ENCODE measurements at regions not wholly inside any gene's neighbourhood (a gene's known extent, or its start where the extent isn't known, plus 50 kb on each side); places are given as distances from the start of the nearest gene placed in this dataset.

DNA sequence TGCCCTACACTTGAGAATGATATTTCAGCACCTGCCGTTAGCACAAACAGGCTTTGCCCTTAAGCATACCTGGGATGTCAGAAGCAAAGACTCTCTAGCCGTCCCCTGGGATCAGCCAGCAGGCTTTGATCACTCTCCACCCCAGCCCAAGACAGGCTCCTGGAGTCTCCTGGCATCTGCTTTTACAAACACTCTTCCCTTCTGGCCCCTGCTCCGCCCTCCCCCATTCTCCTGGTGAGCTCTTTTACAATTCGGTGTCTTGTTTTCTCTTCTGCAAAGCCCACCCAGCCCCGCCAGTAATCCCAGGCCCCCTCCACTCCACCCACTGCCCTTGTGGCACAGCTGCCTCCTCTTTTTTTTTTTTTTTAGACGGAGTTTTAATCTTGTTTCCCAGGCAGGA, 50.4 kb downstream of the KATNIP start:
- Histone ChIP-seq H3K36me3 (ENCODE audit: control insufficient read depth, insufficient read depth, low read length) (peaks cover 5% of the 10 kb centered on the region; the same call in 1 of the 2 replicates), H2AFZ (replicated peaks; ENCODE audit: low read length, poor library complexity) (no peak overlapping the region), H3K27me3 (ENCODE audit: control insufficient read depth, insufficient read depth, low read length) (no peaks in the 10 kb centered on the region), H2BK120ac (ENCODE audit: low read depth, low read length) (no peak overlapping the region), H3K9ac (ENCODE audit: low read depth, low read length) (no peak overlapping the region), H2BK5ac (ENCODE audit: low read depth, low read length, poor library complexity, severe bottlenecking) (no peak overlapping the region), H2BK20ac (ENCODE audit: low read depth, low read length) (no peak overlapping the region), H3K4me1 (ENCODE audit: control insufficient read depth, insufficient read depth, low read length) (peaks cover 5% of the 10 kb centered on the region; the same call in 1 of the 2 replicates), H3K79me1 (ENCODE audit: low read depth in 1 of 2, low read length in 2 of 2) (no peaks in the 10 kb centered on the region; a peak in 1 of 4 replicates), H2AK5ac (ENCODE audit: low read depth, low read length) (no peak overlapping the region), H4K20me1 (ENCODE audit: insufficient read depth, low read length) (no peaks in the 10 kb centered on the region), H2AK9ac (replicated peaks; ENCODE audit: low read depth, low read length, poor library complexity) (no peak overlapping the region), H3K27ac (ENCODE audit: insufficient read depth, low read length) (no peak overlapping the region), H3K4ac (ENCODE audit: low read depth, low read length) (no peak overlapping the region), H4K91ac (ENCODE audit: insufficient read depth, low read depth, low read length) (no peak overlapping the region), H4K8ac (ENCODE audit: low read depth in 2 of 2, low read length in 2 of 2) (no peak overlapping the region), H4K5ac (ENCODE audit: low read depth, low read length) (no peak overlapping the region), H3K4me3 (ENCODE audit: insufficient read depth, low read depth, low read length) (no peak overlapping the region), H2BK15ac (ENCODE audit: low read depth, low read length) (no peak overlapping the region), H3K4me2 (ENCODE audit: low read depth, low read length) (no peak overlapping the region), H3K23ac (ENCODE audit: low read depth, low read length) (no peak overlapping the region), H3K9me1 (ENCODE audit: insufficient read depth, low read length) (peaks cover 11% of the 10 kb centered on the region; the same call in 1 of the 2 replicates), H3K9me3 (ENCODE audit: control insufficient read depth, insufficient read depth, low read length) (no peaks in the 10 kb centered on the region), H3K18ac (ENCODE audit: low read depth, low read length) (no peak overlapping the region), H3K14ac (replicated peaks; ENCODE audit: low read depth, low read length) (no peak overlapping the region), H3K56ac (ENCODE audit: extremely low read depth, insufficient read depth, low read length) (no peak overlapping the region)
- no TSS peak for BruUV-seq (replicated peaks)
- CTCF ChIA-PET, result interaction anchor here (0.6 kb wide), 1 partner anchor 151 kb away, joined by 3 read pairs; no protein-coding TSS in a partner anchor
- no peak for DNase-seq
- POLR2A ChIA-PET (ENCODE audit: unreplicated experiment), result no interaction called here
- no peak for ATAC-seq (ENCODE audit: low read depth)
- intact Hi-C loops (cut with micrococcal nuclease) (no loop called here), in situ Hi-C loops (cut with MboI; ENCODE audit: low sequenced_read_pairs) (no loop called here), dilution Hi-C loops (cut with HindIII; ENCODE audit: low sequenced_read_pairs, unreplicated experiment) (no loop called here)
- WGBS, 2 experiments (ENCODE audit: extremely low coverage in 2 of 2, insufficient read length in 1 of 2), result 83% methylated on average over 1 of the region's 6 CpGs; no CpG with 5 or more reads in 1 of the 2 experiments
- no peak for TF ChIP-seq FOS (IDR thresholded peaks at IDR 0.05; ENCODE audit: low read depth, low read length)
- TF ChIP-seq SMC3 (IDR thresholded peaks at IDR 0.05; ENCODE audit: low read depth, low read length), result no peak
- TF ChIP-seq RFX5 (IDR thresholded peaks at IDR 0.05; ENCODE audit: low read depth, low read length), result no peak
- TF ChIP-seq MAZ (IDR thresholded peaks at IDR 0.05; ENCODE audit: borderline replicate concordance, low read depth, low read length), result no peak
- TF ChIP-seq POLR2A (IDR thresholded peaks at IDR 0.05; ENCODE audit: low read depth, low read length), result no peak
- TF ChIP-seq, protein P1, sequence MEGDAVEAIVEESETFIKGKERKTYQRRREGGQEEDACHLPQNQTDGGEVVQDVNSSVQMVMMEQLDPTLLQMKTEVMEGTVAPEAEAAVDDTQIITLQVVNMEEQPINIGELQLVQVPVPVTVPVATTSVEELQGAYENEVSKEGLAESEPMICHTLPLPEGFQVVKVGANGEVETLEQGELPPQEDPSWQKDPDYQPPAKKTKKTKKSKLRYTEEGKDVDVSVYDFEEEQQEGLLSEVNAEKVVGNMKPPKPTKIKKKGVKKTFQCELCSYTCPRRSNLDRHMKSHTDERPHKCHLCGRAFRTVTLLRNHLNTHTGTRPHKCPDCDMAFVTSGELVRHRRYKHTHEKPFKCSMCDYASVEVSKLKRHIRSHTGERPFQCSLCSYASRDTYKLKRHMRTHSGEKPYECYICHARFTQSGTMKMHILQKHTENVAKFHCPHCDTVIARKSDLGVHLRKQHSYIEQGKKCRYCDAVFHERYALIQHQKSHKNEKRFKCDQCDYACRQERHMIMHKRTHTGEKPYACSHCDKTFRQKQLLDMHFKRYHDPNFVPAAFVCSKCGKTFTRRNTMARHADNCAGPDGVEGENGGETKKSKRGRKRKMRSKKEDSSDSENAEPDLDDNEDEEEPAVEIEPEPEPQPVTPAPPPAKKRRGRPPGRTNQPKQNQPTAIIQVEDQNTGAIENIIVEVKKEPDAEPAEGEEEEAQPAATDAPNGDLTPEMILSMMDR (conservative IDR thresholded peaks at IDR 0.05; ENCODE audit: low read depth, low read length), result no peak

Data from IMR-90 (cell line).